ENCODE measurements at regions not wholly inside any gene's neighbourhood (a gene's known extent, or its start where the extent isn't known, plus 50 kb on each side); places are given as distances from the start of the nearest gene placed in this dataset.
"Not testable (repeated sequence)": the region's sequence is repeated elsewhere in the genome, so short reads cannot be mapped to it uniquely, and the experiment has no call there.

- no peak for FAIRE-seq
Measured at GRCh38 chr13:48588120-48588519, 55.2 kb upstream of the RCBTB2 start.

GRCh38 chr13:48590141-48590901, 57.4 kb upstream of the RCBTB2 start:
- H3K27ac Mint-ChIP-seq (ENCODE audit: unreplicated experiment): no peak overlapping the region

More at GRCh38 chr13:48588120-48588519, 55.2 kb upstream of the RCBTB2 start:
- H3K27ac Mint-ChIP-seq (ENCODE audit: unreplicated experiment): peak overlapping the region; percentile 28
- H3K79me2 ChIP-seq (ENCODE audit: insufficient read depth, low read length): no peaks in the 10 kb centered on the region
- H3K4me3 ChIP-seq (ENCODE audit: insufficient read depth, low read depth, low read length): no peak overlapping the region
- no peak overlapping the region for H3K27ac ChIP-seq (ENCODE audit: low read depth, low read length)
- H3K27me3 ChIP-seq (ENCODE audit: insufficient read depth, low read length): no peaks in the 10 kb centered on the region
- no peaks in the 10 kb centered on the region for H3K4me1 ChIP-seq (ENCODE audit: insufficient read depth, low read length)
- H4K20me1 ChIP-seq (ENCODE audit: insufficient read depth, low read length): no peaks in the 10 kb centered on the region
- peaks cover 2% of the 10 kb centered on the region for H3K27me3 Mint-ChIP-seq (ENCODE audit: low read depth, unreplicated experiment)
- no peak for DNase-seq (ENCODE audit: low read depth)
- H3K9me3 Mint-ChIP-seq (ENCODE audit: unreplicated experiment): peaks cover 2% of the 10 kb centered on the region
- no peak overlapping the region for H2AFZ ChIP-seq (ENCODE audit: low read depth, low read length)
- no peaks in the 10 kb centered on the region for H3K9me3 ChIP-seq (ENCODE audit: insufficient read depth, low read depth, low read length)
- no peaks in the 10 kb centered on the region for H3K36me3 Mint-ChIP-seq (ENCODE audit: low read depth, unreplicated experiment)
- H3K9ac ChIP-seq (ENCODE audit: low read length): no peak overlapping the region
- H3K4me1 Mint-ChIP-seq (ENCODE audit: low read depth, unreplicated experiment): peaks cover 2% of the 10 kb centered on the region
- TF ChIP-seq EZH2 (IDR thresholded peaks at IDR 0.05; ENCODE audit: insufficient read depth, low read length): no peak
- TF ChIP-seq CTCF (IDR thresholded peaks at IDR 0.05; ENCODE audit: insufficient read depth, low read depth, low read length): no peak
- H3K4me2 ChIP-seq (ENCODE audit: low read length): no peak overlapping the region
- H3K4me3 Mint-ChIP-seq (ENCODE audit: unreplicated experiment): no peak overlapping the region
- H3K36me3 ChIP-seq (ENCODE audit: insufficient read depth, low read length): no peaks in the 10 kb centered on the region

GRCh38 chr13:48591124-48591872, 58.4 kb upstream of the RCBTB2 start:
- H3K9me3 ChIP-seq (ENCODE audit: insufficient read depth, low read depth, low read length); H3K27ac Mint-ChIP-seq (ENCODE audit: unreplicated experiment): not testable (repeated sequence)

More at GRCh38 chr13:48590141-48590901, 57.4 kb upstream of the RCBTB2 start:
- H3K9me3 Mint-ChIP-seq (ENCODE audit: unreplicated experiment): peaks cover 2% of the 10 kb centered on the region
- Histone ChIP-seq H3K27ac (ENCODE audit: low read depth, low read length) (no peak overlapping the region), H3K79me2 (ENCODE audit: insufficient read depth, low read length) (no peaks in the 10 kb centered on the region), H3K4me1 (ENCODE audit: insufficient read depth, low read length) (no peaks in the 10 kb centered on the region), H3K36me3 (ENCODE audit: insufficient read depth, low read length) (no peaks in the 10 kb centered on the region), H3K9ac (ENCODE audit: low read length) (no peak overlapping the region), H3K9me3 (ENCODE audit: insufficient read depth, low read depth, low read length) (no peaks in the 10 kb centered on the region), H2AFZ (ENCODE audit: low read depth, low read length) (no peak overlapping the region), H3K4me2 (ENCODE audit: low read length) (no peak overlapping the region), H3K27me3 (ENCODE audit: insufficient read depth, low read length) (no peaks in the 10 kb centered on the region), H4K20me1 (ENCODE audit: insufficient read depth, low read length) (no peaks in the 10 kb centered on the region), H3K4me3 (ENCODE audit: insufficient read depth, low read depth, low read length) (no peak overlapping the region)
- H3K36me3 Mint-ChIP-seq (ENCODE audit: low read depth, unreplicated experiment): no peaks in the 10 kb centered on the region
- H3K27me3 Mint-ChIP-seq (ENCODE audit: low read depth, unreplicated experiment): no peaks in the 10 kb centered on the region
- peaks cover 16% of the 10 kb centered on the region for H3K4me1 Mint-ChIP-seq (ENCODE audit: low read depth, unreplicated experiment)
- H3K4me3 Mint-ChIP-seq (ENCODE audit: unreplicated experiment): no peak overlapping the region
- DNase-seq (ENCODE audit: low read depth): no peak
- no peak for FAIRE-seq
- TF ChIP-seq EZH2 (IDR thresholded peaks at IDR 0.05; ENCODE audit: insufficient read depth, low read length): no peak
- TF ChIP-seq CTCF (IDR thresholded peaks at IDR 0.05; ENCODE audit: insufficient read depth, low read depth, low read length): no peak

More at GRCh38 chr13:48591124-48591872, 58.4 kb upstream of the RCBTB2 start:
- not testable (repeated sequence) for H3K9ac ChIP-seq (ENCODE audit: low read length); H3K4me2 ChIP-seq (ENCODE audit: low read length); H3K9me3 Mint-ChIP-seq (ENCODE audit: unreplicated experiment); H3K79me2 ChIP-seq (ENCODE audit: insufficient read depth, low read length); FAIRE-seq; H3K4me1 ChIP-seq (ENCODE audit: insufficient read depth, low read length); H3K4me3 ChIP-seq (ENCODE audit: insufficient read depth, low read depth, low read length); H4K20me1 ChIP-seq (ENCODE audit: insufficient read depth, low read length); H3K27ac ChIP-seq (ENCODE audit: low read depth, low read length); H2AFZ ChIP-seq (ENCODE audit: low read depth, low read length); H3K36me3 Mint-ChIP-seq (ENCODE audit: low read depth, unreplicated experiment); DNase-seq (ENCODE audit: low read depth); H3K27me3 Mint-ChIP-seq (ENCODE audit: low read depth, unreplicated experiment); H3K27me3 ChIP-seq (ENCODE audit: insufficient read depth, low read length); H3K4me3 Mint-ChIP-seq (ENCODE audit: unreplicated experiment); H3K36me3 ChIP-seq (ENCODE audit: insufficient read depth, low read length)
- peaks cover 22% of the 10 kb centered on the region for H3K4me1 Mint-ChIP-seq (ENCODE audit: low read depth, unreplicated experiment)

Measured in astrocyte (in vitro differentiated cells and primary cell).